Progenitor cell of endocrine pancreas (in vitro differentiated cells): ENCODE measurements at regions not wholly inside any gene's neighbourhood (a gene's known extent, or its start where the extent isn't known, plus 50 kb on each side); places are given as distances from the start of the nearest gene placed in this dataset.

Experiments
- DNase-seq: peaks from one replicate; pipeline ENCODE4 v3.0.0; 2021; ENCODE audit warnings: low spot score; ENCODE audit not compliant: unreplicated experiment
- H3K27ac Mint-ChIP-seq: 2 replicates; pipeline ENCODE4 v1.8.0; 2021; ENCODE audit warnings: mild to moderate bottlenecking, moderate library complexity, mixed read lengths
- H3K27me3 Mint-ChIP-seq: 2 replicates; pipeline ENCODE4 v1.8.0; 2021; ENCODE audit warnings: mixed read lengths
- H3K36me3 Mint-ChIP-seq: 2 replicates; pipeline ENCODE4 v1.8.0; 2022; ENCODE audit warnings: mixed read lengths; ENCODE audit not compliant: insufficient read depth
- H3K4me1 Mint-ChIP-seq: 2 replicates; pipeline ENCODE4 v1.8.0; 2021; ENCODE audit warnings: low read depth, mixed read lengths
- H3K4me3 Mint-ChIP-seq: 2 replicates; pipeline ENCODE4 v1.8.0; 2021; ENCODE audit warnings: low read depth, mild to moderate bottlenecking, moderate library complexity, mixed read lengths
- H3K9me3 Mint-ChIP-seq: 2 replicates; pipeline ENCODE4 v1.8.0; 2021; ENCODE audit warnings: low read depth, mixed read lengths
- TF ChIP-seq, protein P1 (sequence below): fragments of 200-600 bp; sonication (generic); IDR thresholded peaks from one replicate; pipeline ENCODE4 v1.5.0; 2021; ENCODE audit warnings: antibody characterized with exemption, mild to moderate bottlenecking; ENCODE audit not compliant: unreplicated experiment

- Mint-ChIP-seq H3K9me3 (no peaks in the 10 kb centered on the region), H3K27ac (no peak overlapping the region), H3K27me3 (no peaks in the 10 kb centered on the region), H3K36me3 (no peaks in the 10 kb centered on the region), H3K4me1 (no peaks in the 10 kb centered on the region), H3K4me3 (no peak overlapping the region)
- DNase-seq: no peak
- TF ChIP-seq, protein P1, sequence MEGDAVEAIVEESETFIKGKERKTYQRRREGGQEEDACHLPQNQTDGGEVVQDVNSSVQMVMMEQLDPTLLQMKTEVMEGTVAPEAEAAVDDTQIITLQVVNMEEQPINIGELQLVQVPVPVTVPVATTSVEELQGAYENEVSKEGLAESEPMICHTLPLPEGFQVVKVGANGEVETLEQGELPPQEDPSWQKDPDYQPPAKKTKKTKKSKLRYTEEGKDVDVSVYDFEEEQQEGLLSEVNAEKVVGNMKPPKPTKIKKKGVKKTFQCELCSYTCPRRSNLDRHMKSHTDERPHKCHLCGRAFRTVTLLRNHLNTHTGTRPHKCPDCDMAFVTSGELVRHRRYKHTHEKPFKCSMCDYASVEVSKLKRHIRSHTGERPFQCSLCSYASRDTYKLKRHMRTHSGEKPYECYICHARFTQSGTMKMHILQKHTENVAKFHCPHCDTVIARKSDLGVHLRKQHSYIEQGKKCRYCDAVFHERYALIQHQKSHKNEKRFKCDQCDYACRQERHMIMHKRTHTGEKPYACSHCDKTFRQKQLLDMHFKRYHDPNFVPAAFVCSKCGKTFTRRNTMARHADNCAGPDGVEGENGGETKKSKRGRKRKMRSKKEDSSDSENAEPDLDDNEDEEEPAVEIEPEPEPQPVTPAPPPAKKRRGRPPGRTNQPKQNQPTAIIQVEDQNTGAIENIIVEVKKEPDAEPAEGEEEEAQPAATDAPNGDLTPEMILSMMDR: no peak
Observed at GRCh38 chr3:106810300-106810875, 566.9 kb upstream of the CCDC54 start.

DNA sequence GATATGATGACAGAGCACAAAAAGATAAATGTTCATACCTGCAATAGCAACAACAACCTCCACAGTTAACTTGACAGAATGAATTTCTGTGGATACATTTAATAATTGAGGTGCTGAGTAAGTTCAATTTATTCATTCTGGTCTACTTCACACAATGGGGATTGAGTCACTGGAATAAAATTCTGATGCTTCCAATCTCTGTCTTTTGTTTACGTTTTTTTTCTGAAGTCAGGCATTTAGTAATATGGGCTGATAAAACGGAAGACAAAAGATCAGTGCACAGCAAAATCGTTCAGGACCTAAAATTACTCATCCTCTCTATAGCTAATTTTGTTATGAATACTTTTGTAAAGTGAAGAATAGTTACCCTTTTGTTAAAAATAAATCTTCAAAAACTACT lies 565.9 kb upstream of the CCDC54 start:
- Mint-ChIP-seq H3K27ac (no peak overlapping the region), H3K4me1 (no peaks in the 10 kb centered on the region), H3K4me3 (no peak overlapping the region), H3K27me3 (no peaks in the 10 kb centered on the region), H3K9me3 (no peaks in the 10 kb centered on the region), H3K36me3 (no peaks in the 10 kb centered on the region)
- no peak for DNase-seq
- TF ChIP-seq, protein P1: no peak

GRCh38 chr3:106813742-106814141 lies 563.5 kb upstream of the CCDC54 start:
- H3K4me1 Mint-ChIP-seq: peaks cover 1% of the 10 kb centered on the region
- no peak overlapping the region for H3K4me3 Mint-ChIP-seq
- H3K36me3 Mint-ChIP-seq: no peaks in the 10 kb centered on the region
- no peak for DNase-seq
- no peaks in the 10 kb centered on the region for H3K27me3 Mint-ChIP-seq
- no peaks in the 10 kb centered on the region for H3K9me3 Mint-ChIP-seq
- H3K27ac Mint-ChIP-seq: no peak overlapping the region
- TF ChIP-seq, protein P1: no peak

DNA sequence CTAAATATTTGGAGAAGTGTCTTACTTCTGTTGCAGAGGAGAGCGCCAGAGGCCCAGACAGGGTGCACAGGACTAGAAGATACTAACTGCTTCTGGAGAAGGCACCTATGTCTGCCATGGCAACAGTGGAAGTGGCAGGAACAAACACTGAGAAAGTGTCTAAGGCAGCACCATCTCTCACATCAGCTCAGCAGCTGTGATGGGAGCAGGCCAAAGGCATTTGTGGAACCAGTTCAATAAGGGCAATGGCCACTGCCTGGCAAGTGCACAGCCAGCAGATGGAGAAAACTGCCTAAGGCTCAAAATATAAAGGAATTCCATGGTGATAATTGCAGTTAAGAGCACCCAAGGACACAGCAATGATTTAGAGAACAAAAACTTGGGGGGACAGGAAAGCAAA lies 563.0 kb upstream of the CCDC54 start:
- no peak overlapping the region for H3K4me3 Mint-ChIP-seq
- no peaks in the 10 kb centered on the region for H3K36me3 Mint-ChIP-seq
- H3K9me3 Mint-ChIP-seq: no peaks in the 10 kb centered on the region
- peaks cover 2% of the 10 kb centered on the region for H3K4me1 Mint-ChIP-seq
- H3K27ac Mint-ChIP-seq: no peak overlapping the region
- no peak for DNase-seq
- TF ChIP-seq, protein P1: no peak
- no peaks in the 10 kb centered on the region for H3K27me3 Mint-ChIP-seq

GRCh38 chr3:106816838-106817237 lies 560.4 kb upstream of the CCDC54 start:
- no peak overlapping the region for H3K4me3 Mint-ChIP-seq
- no peak overlapping the region for H3K27ac Mint-ChIP-seq
- peaks cover 8% of the 10 kb centered on the region for H3K4me1 Mint-ChIP-seq
- no peak for DNase-seq
- H3K36me3 Mint-ChIP-seq: no peaks in the 10 kb centered on the region
- TF ChIP-seq, protein P1: no peak
- peaks cover 4% of the 10 kb centered on the region for H3K9me3 Mint-ChIP-seq
- H3K27me3 Mint-ChIP-seq: no peaks in the 10 kb centered on the region
